ENCODE measurements at regions not wholly inside any gene's neighbourhood (a gene's known extent, or its start where the extent isn't known, plus 50 kb on each side); places are given as distances from the start of the nearest gene placed in this dataset.

DNA sequence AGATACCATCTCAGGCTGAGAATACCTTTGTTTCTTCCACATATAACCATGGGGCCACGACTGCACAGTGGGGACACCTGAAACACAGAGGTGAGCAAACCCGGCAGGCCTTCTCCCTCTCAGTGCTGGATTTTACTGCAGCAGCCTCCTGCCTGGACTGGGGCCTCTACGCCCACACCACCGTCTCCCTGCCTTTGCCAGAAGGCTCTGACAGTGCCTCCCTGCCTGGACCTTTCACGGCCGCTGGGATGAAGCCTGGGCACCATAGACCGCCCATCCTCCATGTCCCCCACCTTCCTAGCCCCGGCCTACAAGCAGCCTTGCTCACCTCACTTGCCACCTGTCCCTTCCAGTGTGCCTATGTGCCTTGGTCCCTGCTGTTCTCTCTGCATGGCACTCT is 214.3 kb downstream of the NFKBIZ start:
- TF ChIP-seq, protein P1, sequence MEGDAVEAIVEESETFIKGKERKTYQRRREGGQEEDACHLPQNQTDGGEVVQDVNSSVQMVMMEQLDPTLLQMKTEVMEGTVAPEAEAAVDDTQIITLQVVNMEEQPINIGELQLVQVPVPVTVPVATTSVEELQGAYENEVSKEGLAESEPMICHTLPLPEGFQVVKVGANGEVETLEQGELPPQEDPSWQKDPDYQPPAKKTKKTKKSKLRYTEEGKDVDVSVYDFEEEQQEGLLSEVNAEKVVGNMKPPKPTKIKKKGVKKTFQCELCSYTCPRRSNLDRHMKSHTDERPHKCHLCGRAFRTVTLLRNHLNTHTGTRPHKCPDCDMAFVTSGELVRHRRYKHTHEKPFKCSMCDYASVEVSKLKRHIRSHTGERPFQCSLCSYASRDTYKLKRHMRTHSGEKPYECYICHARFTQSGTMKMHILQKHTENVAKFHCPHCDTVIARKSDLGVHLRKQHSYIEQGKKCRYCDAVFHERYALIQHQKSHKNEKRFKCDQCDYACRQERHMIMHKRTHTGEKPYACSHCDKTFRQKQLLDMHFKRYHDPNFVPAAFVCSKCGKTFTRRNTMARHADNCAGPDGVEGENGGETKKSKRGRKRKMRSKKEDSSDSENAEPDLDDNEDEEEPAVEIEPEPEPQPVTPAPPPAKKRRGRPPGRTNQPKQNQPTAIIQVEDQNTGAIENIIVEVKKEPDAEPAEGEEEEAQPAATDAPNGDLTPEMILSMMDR (IDR thresholded peaks at IDR 0.05) = no peak
- TF ChIP-seq POLR2AphosphoS5 (IDR thresholded peaks at IDR 0.05) (no peak), POLR2A (IDR thresholded peaks at IDR 0.05) (no peak)
